ENCODE measurements at regions not wholly inside any gene's neighbourhood (a gene's known extent, or its start where the extent isn't known, plus 50 kb on each side); places are given as distances from the start of the nearest gene placed in this dataset.

- POLR2A ChIA-PET: interaction anchor here (1.7 kb wide), 1 partner anchor 12 kb away, joined by 3 read pairs; no protein-coding TSS in a partner anchor
- intact Hi-C loops (cut with micrococcal nuclease): no loop called here
- H3K4me1 Mint-ChIP-seq (ENCODE audit: low read depth): no peaks in the 10 kb centered on the region
- TF ChIP-seq CTCF (IDR thresholded peaks at IDR 0.05): no peak
- H3K9me3 Mint-ChIP-seq: no peaks in the 10 kb centered on the region
- CTCF ChIA-PET: no interaction called here
- no peaks in the 10 kb centered on the region for H3K36me3 Mint-ChIP-seq (ENCODE audit: low read depth)
- DNase-seq: no peak
- H3K27me3 Mint-ChIP-seq: no peaks in the 10 kb centered on the region
- H3K4me3 Mint-ChIP-seq: no peak overlapping the region
- H3K27ac Mint-ChIP-seq: no peak overlapping the region
- ATAC-seq: no peak
These were observed 92.3 kb upstream of the POU2AF2 start for GRCh38 chr11:111153194-111153593.

- TF ChIP-seq CTCF (IDR thresholded peaks at IDR 0.05): no peak
- no peak for DNase-seq
- H3K9me3 Mint-ChIP-seq: no peaks in the 10 kb centered on the region
- ATAC-seq: no peak
- no peaks in the 10 kb centered on the region for H3K27me3 Mint-ChIP-seq
- ChIA-PET POLR2A (no interaction called here), CTCF (no interaction called here)
- H3K4me1 Mint-ChIP-seq (ENCODE audit: low read depth): no peaks in the 10 kb centered on the region
- no peak overlapping the region for H3K27ac Mint-ChIP-seq
- H3K4me3 Mint-ChIP-seq: no peak overlapping the region
- intact Hi-C loops (cut with micrococcal nuclease): no loop called here
- no peaks in the 10 kb centered on the region for H3K36me3 Mint-ChIP-seq (ENCODE audit: low read depth)
These were observed 96.6 kb upstream of the POU2AF2 start for GRCh38 chr11:111148953-111149352.

- Mint-ChIP-seq H3K27me3 (no peaks in the 10 kb centered on the region), H3K4me1 (ENCODE audit: low read depth) (no peaks in the 10 kb centered on the region), H3K4me3 (no peak overlapping the region), H3K36me3 (ENCODE audit: low read depth) (no peaks in the 10 kb centered on the region), H3K9me3 (no peaks in the 10 kb centered on the region), H3K27ac (no peak overlapping the region)
- ChIA-PET CTCF (no interaction called here), POLR2A (no interaction called here)
- DNase-seq: no peak
- no peak for TF ChIP-seq CTCF (IDR thresholded peaks at IDR 0.05)
- intact Hi-C loops (cut with micrococcal nuclease): no loop called here
- no peak for ATAC-seq
These were observed 97.4 kb upstream of the POU2AF2 start for GRCh38 chr11:111148121-111148520.

- no peak for TF ChIP-seq CTCF (IDR thresholded peaks at IDR 0.05)
- peaks cover 16% of the 10 kb centered on the region for H3K27me3 Mint-ChIP-seq
- ChIA-PET POLR2A (no interaction called here), CTCF (no interaction called here)
- no peak overlapping the region for H3K27ac Mint-ChIP-seq
- DNase-seq (no peak), ATAC-seq (no peak)
- intact Hi-C loops (cut with micrococcal nuclease): no loop called here
- no peaks in the 10 kb centered on the region for H3K4me1 Mint-ChIP-seq (ENCODE audit: low read depth)
- H3K4me3 Mint-ChIP-seq: no peak overlapping the region
- no peaks in the 10 kb centered on the region for H3K9me3 Mint-ChIP-seq
- H3K36me3 Mint-ChIP-seq (ENCODE audit: low read depth): no peaks in the 10 kb centered on the region
These were observed 107.7 kb upstream of the POU2AF2 start for GRCh38 chr11:111137846-111138245.

GRCh38 chr11:111135778-111136570 lies 109.6 kb upstream of the POU2AF2 start:
- ChIA-PET CTCF (no interaction called here), POLR2A (no interaction called here)
- Mint-ChIP-seq H3K4me1 (ENCODE audit: low read depth) (no peaks in the 10 kb centered on the region), H3K27ac (no peak overlapping the region), H3K4me3 (no peak overlapping the region), H3K9me3 (no peaks in the 10 kb centered on the region), H3K36me3 (ENCODE audit: low read depth) (no peaks in the 10 kb centered on the region), H3K27me3 (peaks cover 19% of the 10 kb centered on the region)
- no peak for ATAC-seq
- DNase-seq: no peak
- intact Hi-C loops (cut with micrococcal nuclease): no loop called here
- TF ChIP-seq CTCF (IDR thresholded peaks at IDR 0.05): no peak

Measured in activated CD8-positive, alpha-beta T cell treated with anti-CD3 and anti-CD28 coated beads for 36 hours (primary cell).